Left ventricle myocardium inferior (tissue), 1 donor: ENCODE measurements at regions not wholly inside any gene's neighbourhood (a gene's known extent, or its start where the extent isn't known, plus 50 kb on each side); places are given as distances from the start of the nearest gene placed in this dataset.

ENCODE experiments used
- DNase-seq: peaks from one replicate; pipeline ENCODE4 v3.0.0-alpha.2; 2020
- H3K27ac ChIP-seq: fragments of 200-600 bp; replicated peaks from 2 replicates; pipeline ENCODE4 v1.8.0; 2021
- H3K27me3 ChIP-seq: fragments of 200-600 bp; 2 replicates; pipeline ENCODE4 v1.8.0; 2021; ENCODE audit warnings: low read depth
- H3K36me3 ChIP-seq: fragments of 200-600 bp; 2 replicates; pipeline ENCODE4 v1.8.0; 2021
- H3K4me1 ChIP-seq: fragments of 200-600 bp; 2 replicates; pipeline ENCODE4 v1.8.0; 2021
- H3K4me3 ChIP-seq: fragments of 200-600 bp; 2 replicates; pipeline ENCODE4 v1.8.0; 2021; ENCODE audit warnings: mild to moderate bottlenecking, moderate library complexity
- H3K9me3 ChIP-seq: fragments of 200-600 bp; replicated peaks from 2 replicates; pipeline ENCODE4 v1.8.0; 2021
- CTCF ChIP-seq: fragments of 200-600 bp; IDR thresholded peaks from 2 replicates; pipeline ENCODE4 v1.8.0; 2021; ENCODE audit warnings: antibody characterized with exemption, mild to moderate bottlenecking, borderline replicate concordance
- intact Hi-C: fragments of 100-400 bp; cut with micrococcal nuclease; formaldehyde crosslinking; loops from one replicate; pipeline ENCODE4 v1.11.0; 2022
- donor health status: DM: no; HTN: yes; CAD: no; lungs with severe emphysema.

DNA sequence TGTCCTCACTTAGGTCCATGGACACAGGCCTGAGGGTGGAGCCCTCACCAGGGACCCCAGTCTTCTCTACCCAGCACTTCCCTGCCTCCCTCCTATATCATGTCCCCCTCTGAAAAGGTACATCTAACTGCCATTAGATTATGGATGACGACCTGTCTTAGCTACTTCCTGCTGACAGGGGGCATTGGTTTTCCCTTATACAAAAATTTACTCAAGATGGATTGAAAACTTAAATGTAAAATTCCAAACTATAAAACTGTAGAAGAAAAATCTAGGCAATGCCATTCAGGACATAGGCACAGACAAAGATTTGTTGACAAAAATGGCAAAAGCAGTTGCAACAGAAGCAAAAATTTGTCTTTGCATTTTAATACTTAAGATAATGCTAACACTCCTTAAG lies 623.2 kb upstream of the FAM174A start:
- intact Hi-C loops: no loop called here
- DNase-seq: no peak
- TF ChIP-seq CTCF: no peak
- no peak overlapping the region for H3K4me3 ChIP-seq
- peaks cover 9% of the 10 kb centered on the region for H3K9me3 ChIP-seq
- H3K36me3 ChIP-seq: no peaks in the 10 kb centered on the region
- H3K27ac ChIP-seq: no peak overlapping the region
- H3K27me3 ChIP-seq: no peaks in the 10 kb centered on the region
- H3K4me1 ChIP-seq: no peaks in the 10 kb centered on the region

DNA sequence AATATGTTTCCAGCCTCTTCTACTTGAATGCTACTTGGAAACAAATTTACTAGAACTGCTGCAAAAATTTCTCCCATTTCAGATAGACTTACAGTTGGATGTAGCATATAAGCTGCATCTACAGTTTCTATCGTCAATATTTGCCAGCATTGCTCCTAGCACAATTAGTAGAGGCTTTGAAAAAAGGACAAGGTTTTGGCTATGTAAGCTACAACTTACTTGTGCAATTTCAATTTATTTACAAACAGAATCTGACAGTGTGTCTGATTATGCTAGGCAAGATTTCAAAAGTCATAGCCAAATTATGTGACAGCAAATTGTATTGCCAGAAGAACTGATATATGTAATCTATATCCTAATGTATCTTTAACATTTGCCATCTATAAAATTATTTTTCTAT lies 628.4 kb upstream of the FAM174A start:
- Histone ChIP-seq H3K27me3 (no peaks in the 10 kb centered on the region), H3K36me3 (no peaks in the 10 kb centered on the region), H3K4me3 (no peak overlapping the region), H3K9me3 (peaks cover 9% of the 10 kb centered on the region), H3K27ac (no peak overlapping the region), H3K4me1 (no peaks in the 10 kb centered on the region)
- TF ChIP-seq CTCF: no peak
- intact Hi-C loops: no loop called here
- DNase-seq: no peak

DNA sequence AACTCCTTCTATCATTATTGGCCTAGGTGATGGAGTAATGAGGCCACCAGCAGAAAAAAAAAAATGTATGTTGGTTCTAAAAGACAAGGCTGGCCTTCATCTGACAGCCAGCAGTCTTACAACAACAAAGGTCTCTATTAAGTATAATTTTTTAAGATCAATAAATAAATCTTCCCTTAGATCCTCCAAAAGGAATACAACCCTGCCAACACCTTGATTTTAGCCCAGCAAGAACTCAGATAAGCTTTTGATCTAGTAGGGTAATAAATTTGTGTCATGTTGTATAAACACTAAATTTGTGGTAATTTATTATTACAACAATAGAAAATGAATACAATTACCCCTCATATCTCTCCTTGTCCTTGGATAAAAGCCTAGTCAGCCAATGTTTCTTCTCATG lies 633.2 kb upstream of the FAM174A start:
- no peak for DNase-seq
- no peaks in the 10 kb centered on the region for H3K4me1 ChIP-seq
- TF ChIP-seq CTCF: no peak

DNA sequence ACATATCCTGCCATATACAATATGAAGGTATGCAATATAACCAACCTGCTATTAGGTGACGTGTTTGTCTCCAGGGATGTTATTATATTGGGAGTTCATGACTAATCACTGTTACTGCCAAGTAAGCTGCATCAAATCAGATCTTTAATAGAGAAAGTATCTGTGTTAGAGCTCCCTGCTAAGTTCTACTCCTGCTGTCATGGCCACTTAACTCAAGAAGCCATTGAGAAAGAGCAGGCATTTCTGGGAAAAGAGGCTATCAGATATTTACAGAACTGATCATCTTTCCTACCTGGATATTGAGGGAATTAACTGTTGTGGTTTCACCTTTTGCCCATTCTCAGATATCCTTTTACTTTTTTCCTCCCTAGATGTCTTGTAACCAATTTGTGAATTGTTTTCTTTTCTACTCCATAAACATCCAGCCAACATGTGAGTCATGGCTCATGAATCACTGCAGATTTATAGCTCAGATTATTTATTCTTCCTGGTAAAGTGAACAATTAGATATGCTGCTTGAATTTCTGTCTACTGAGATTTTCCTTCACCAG lies 634.8 kb upstream of the FAM174A start:
- no peaks in the 10 kb centered on the region for H3K36me3 ChIP-seq
- no peaks in the 10 kb centered on the region for H3K27me3 ChIP-seq
- H3K4me3 ChIP-seq: no peak overlapping the region
- no peaks in the 10 kb centered on the region for H3K4me1 ChIP-seq
- no peak for TF ChIP-seq CTCF
- no peaks in the 10 kb centered on the region for H3K9me3 ChIP-seq
- intact Hi-C loops: no loop called here
- DNase-seq: no peak
- H3K27ac ChIP-seq: no peak overlapping the region

More for the DNA sequence above, 633.2 kb upstream of the FAM174A start:
- intact Hi-C loops: no loop called here
- Histone ChIP-seq H3K27ac (no peak overlapping the region), H3K36me3 (no peaks in the 10 kb centered on the region), H3K27me3 (no peaks in the 10 kb centered on the region), H3K4me3 (no peak overlapping the region), H3K9me3 (no peaks in the 10 kb centered on the region)

DNA sequence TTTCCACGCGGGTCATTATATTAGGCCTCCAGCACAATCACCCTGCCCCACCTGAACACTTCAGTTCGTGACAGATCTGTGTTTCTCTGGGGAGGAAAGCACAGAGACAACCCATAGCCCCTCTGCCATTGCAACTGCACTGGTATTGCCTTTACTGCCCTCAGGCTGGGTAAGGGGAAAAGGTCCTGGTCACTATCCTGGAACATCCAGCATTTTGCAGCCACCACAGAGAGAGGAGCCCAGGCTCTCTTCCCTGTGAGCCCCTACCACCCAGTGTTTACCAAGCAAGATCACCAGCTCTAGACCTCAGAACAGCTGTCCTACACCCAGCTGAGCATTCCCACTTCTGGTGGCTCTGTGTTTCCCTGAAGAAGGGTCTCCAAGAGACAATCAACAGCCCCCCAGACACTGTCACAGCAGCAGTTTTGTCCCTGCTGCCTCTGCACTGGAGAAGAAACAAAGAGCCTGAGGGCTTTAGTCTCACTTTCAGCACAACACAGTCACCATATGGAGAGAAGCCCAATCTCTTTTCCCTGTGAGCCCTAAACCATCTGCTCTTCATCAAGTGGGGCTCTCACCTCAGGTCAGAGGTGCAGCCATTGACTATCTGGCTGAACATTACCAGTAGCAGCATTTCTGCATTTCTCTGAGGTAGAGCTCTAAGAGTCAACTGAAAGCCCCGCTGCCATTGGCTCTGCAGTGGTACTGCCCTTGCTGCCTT lies 655.2 kb upstream of the FAM174A start:
- Histone ChIP-seq H3K4me1 (no peaks in the 10 kb centered on the region), H3K27ac (no peak overlapping the region), H3K36me3 (no peaks in the 10 kb centered on the region), H3K27me3 (no peaks in the 10 kb centered on the region), H3K9me3 (no peaks in the 10 kb centered on the region), H3K4me3 (no peak overlapping the region)
- TF ChIP-seq CTCF: no peak
- intact Hi-C loops: no loop called here
- DNase-seq: no peak
